ENCODE measurements at regions not wholly inside any gene's neighbourhood (a gene's known extent, or its start where the extent isn't known, plus 50 kb on each side); places are given as distances from the start of the nearest gene placed in this dataset.

- DNase-seq = no peak
Observed at GRCh38 chr21:38205940-38206339, 50.9 kb upstream of the KCNJ15 start.

GRCh38 chr21:38206646-38207045 is 50.1 kb upstream of the KCNJ15 start:
- no peak for DNase-seq
